ENCODE measurements at regions not wholly inside any gene's neighbourhood (a gene's known extent, or its start where the extent isn't known, plus 50 kb on each side); places are given as distances from the start of the nearest gene placed in this dataset.

GRCh38 chr2:215611609-215612386 is 175.9 kb upstream of the FN1 start:
- DNase-seq (no peak), ATAC-seq (no peak)
- intact Hi-C loops (cut with DNase I) = no loop called here
- no peak overlapping the region for H3K27ac ChIP-seq (ENCODE audit: low read length)
- H3K9me3 ChIP-seq (ENCODE audit: control insufficient read depth, low read length) = no peaks in the 10 kb centered on the region
- 83% methylated on average over 7 of the region's 7 CpGs for WGBS
- H3K4me1 ChIP-seq (ENCODE audit: control insufficient read depth, insufficient read depth, low read length) = peaks cover 3% of the 10 kb centered on the region
- no peak overlapping the region for H3K4me3 ChIP-seq (ENCODE audit: low read length)
- no peaks in the 10 kb centered on the region for H3K27me3 ChIP-seq (ENCODE audit: control insufficient read depth, insufficient read depth)

- H3K27me3 ChIP-seq (ENCODE audit: control insufficient read depth, insufficient read depth) = no peaks in the 10 kb centered on the region
- H3K4me1 ChIP-seq (ENCODE audit: control insufficient read depth, insufficient read depth, low read length) = peaks cover 3% of the 10 kb centered on the region
- intact Hi-C loops (cut with DNase I) = no loop called here
- H3K4me3 ChIP-seq (ENCODE audit: low read length) = no peak overlapping the region
- ATAC-seq (no peak), DNase-seq (no peak)
- no peak overlapping the region for H3K27ac ChIP-seq (ENCODE audit: low read length)
- H3K9me3 ChIP-seq (ENCODE audit: control insufficient read depth, low read length) = no peaks in the 10 kb centered on the region
- WGBS = 92% methylated on average over 8 of the region's 8 CpGs
These were observed 173.5 kb upstream of the FN1 start for GRCh38 chr2:215609089-215610032.

GRCh38 chr2:215607766-215608165 is 171.9 kb upstream of the FN1 start:
- ATAC-seq (no peak), DNase-seq (no peak)
- Histone ChIP-seq H3K4me1 (ENCODE audit: control insufficient read depth, insufficient read depth, low read length) (no peaks in the 10 kb centered on the region), H3K9me3 (ENCODE audit: control insufficient read depth, low read length) (no peaks in the 10 kb centered on the region), H3K4me3 (ENCODE audit: low read length) (no peak overlapping the region), H3K27ac (ENCODE audit: low read length) (no peak overlapping the region), H3K27me3 (ENCODE audit: control insufficient read depth, insufficient read depth) (no peaks in the 10 kb centered on the region)
- intact Hi-C loops (cut with DNase I) = no loop called here
- WGBS = 75% methylated on average over 1 of the region's 1 CpG

GRCh38 chr2:215606219-215606618 is 170.4 kb upstream of the FN1 start:
- 87% methylated on average over 2 of the region's 2 CpGs for WGBS
- H3K27me3 ChIP-seq (ENCODE audit: control insufficient read depth, insufficient read depth) = no peaks in the 10 kb centered on the region
- DNase-seq = no peak
- intact Hi-C loops (cut with DNase I) = no loop called here
- no peak overlapping the region for H3K4me3 ChIP-seq (ENCODE audit: low read length)
- H3K4me1 ChIP-seq (ENCODE audit: control insufficient read depth, insufficient read depth, low read length) = no peaks in the 10 kb centered on the region
- H3K9me3 ChIP-seq (ENCODE audit: control insufficient read depth, low read length) = no peaks in the 10 kb centered on the region
- ATAC-seq = no peak
- H3K27ac ChIP-seq (ENCODE audit: low read length) = no peak overlapping the region

- no peak for DNase-seq
- intact Hi-C loops (cut with DNase I) = no loop called here
- Histone ChIP-seq H3K27ac (ENCODE audit: low read length) (no peak overlapping the region), H3K27me3 (ENCODE audit: control insufficient read depth, insufficient read depth) (no peaks in the 10 kb centered on the region), H3K4me1 (ENCODE audit: control insufficient read depth, insufficient read depth, low read length) (no peaks in the 10 kb centered on the region), H3K9me3 (ENCODE audit: control insufficient read depth, low read length) (no peaks in the 10 kb centered on the region), H3K4me3 (ENCODE audit: low read length) (no peak overlapping the region)
- ATAC-seq = no peak
These were observed 169.3 kb upstream of the FN1 start for GRCh38 chr2:215605214-215605613.

GRCh38 chr2:215604606-215605005 is 168.7 kb upstream of the FN1 start:
- ATAC-seq (no peak), DNase-seq (no peak)
- intact Hi-C loops (cut with DNase I) = no loop called here
- WGBS = 96% methylated on average over 2 of the region's 2 CpGs
- H3K27me3 ChIP-seq (ENCODE audit: control insufficient read depth, insufficient read depth) = no peaks in the 10 kb centered on the region
- no peak overlapping the region for H3K27ac ChIP-seq (ENCODE audit: low read length)
- no peaks in the 10 kb centered on the region for H3K9me3 ChIP-seq (ENCODE audit: control insufficient read depth, low read length)
- no peaks in the 10 kb centered on the region for H3K4me1 ChIP-seq (ENCODE audit: control insufficient read depth, insufficient read depth, low read length)
- H3K4me3 ChIP-seq (ENCODE audit: low read length) = no peak overlapping the region

- no peak for DNase-seq
- ATAC-seq = no peak
- 95% methylated on average over 7 of the region's 7 CpGs for WGBS
- Histone ChIP-seq H3K27me3 (ENCODE audit: control insufficient read depth, insufficient read depth) (no peaks in the 10 kb centered on the region), H3K27ac (ENCODE audit: low read length) (no peak overlapping the region), H3K9me3 (ENCODE audit: control insufficient read depth, low read length) (no peaks in the 10 kb centered on the region), H3K4me3 (ENCODE audit: low read length) (no peak overlapping the region), H3K4me1 (ENCODE audit: control insufficient read depth, insufficient read depth, low read length) (no peaks in the 10 kb centered on the region)
- intact Hi-C loops (cut with DNase I) = no loop called here
These were observed 167.6 kb upstream of the FN1 start for GRCh38 chr2:215603440-215603839.

GRCh38 chr2:215602997-215603396 is 167.1 kb upstream of the FN1 start:
- DNase-seq (no peak), ATAC-seq (no peak)
- no peaks in the 10 kb centered on the region for H3K9me3 ChIP-seq (ENCODE audit: control insufficient read depth, low read length)
- H3K4me3 ChIP-seq (ENCODE audit: low read length) = no peak overlapping the region
- no peaks in the 10 kb centered on the region for H3K4me1 ChIP-seq (ENCODE audit: control insufficient read depth, insufficient read depth, low read length)
- 61% methylated on average over 3 of the region's 3 CpGs for WGBS
- no peaks in the 10 kb centered on the region for H3K27me3 ChIP-seq (ENCODE audit: control insufficient read depth, insufficient read depth)
- intact Hi-C loops (cut with DNase I) = no loop called here
- no peak overlapping the region for H3K27ac ChIP-seq (ENCODE audit: low read length)

GRCh38 chr2:215601990-215602721 is 166.3 kb upstream of the FN1 start:
- Histone ChIP-seq H3K4me1 (ENCODE audit: control insufficient read depth, insufficient read depth, low read length) (no peaks in the 10 kb centered on the region), H3K9me3 (ENCODE audit: control insufficient read depth, low read length) (no peaks in the 10 kb centered on the region), H3K4me3 (ENCODE audit: low read length) (no peak overlapping the region), H3K27ac (ENCODE audit: low read length) (no peak overlapping the region), H3K27me3 (ENCODE audit: control insufficient read depth, insufficient read depth) (no peaks in the 10 kb centered on the region)
- DNase-seq (no peak), ATAC-seq (peak in 1 of 2 donors; percentile 88)
- 39% methylated on average over 2 of the region's 2 CpGs for WGBS
- intact Hi-C loops (cut with DNase I) = no loop called here

GRCh38 chr2:215601526-215601925 is 165.7 kb upstream of the FN1 start:
- Histone ChIP-seq H3K9me3 (ENCODE audit: control insufficient read depth, low read length) (no peaks in the 10 kb centered on the region), H3K4me3 (ENCODE audit: low read length) (no peak overlapping the region), H3K27me3 (ENCODE audit: control insufficient read depth, insufficient read depth) (no peaks in the 10 kb centered on the region), H3K4me1 (ENCODE audit: control insufficient read depth, insufficient read depth, low read length) (no peaks in the 10 kb centered on the region), H3K27ac (ENCODE audit: low read length) (no peak overlapping the region)
- intact Hi-C loops (cut with DNase I) = no loop called here
- ATAC-seq = no peak
- DNase-seq = no peak
- WGBS = 78% methylated on average over 3 of the region's 3 CpGs
